Urothelium cell line (cell line): ENCODE measurements at regions not wholly inside any gene's neighbourhood (a gene's known extent, or its start where the extent isn't known, plus 50 kb on each side); places are given as distances from the start of the nearest gene placed in this dataset.
A peak's percentile ranks its signal among the peaks of the same experiment; 100 is the strongest.

Source experiments
- DNase-seq: peaks from one replicate; pipeline ENCODE4 v3.0.0; 2011; ENCODE audit warnings: low spot score, mixed read lengths
- FAIRE-seq: peaks from 2 replicates; lab custom pipeline; 2011; peaks lifted over from hg19 to GRCh38; lab: Jason Lieb, UNC

GRCh38 chr1:29488086-29488793 lies 251.9 kb downstream of the PTPRU start:
- no peak for DNase-seq
- FAIRE-seq = no peak

- DNase-seq (no peak), FAIRE-seq (peak; percentile 77)
Measured at GRCh38 chr1:29487291-29487690, 251.0 kb downstream of the PTPRU start.

- FAIRE-seq (no peak), DNase-seq (no peak)
Measured at GRCh38 chr1:29485096-29485925, 249.0 kb downstream of the PTPRU start.

DNA sequence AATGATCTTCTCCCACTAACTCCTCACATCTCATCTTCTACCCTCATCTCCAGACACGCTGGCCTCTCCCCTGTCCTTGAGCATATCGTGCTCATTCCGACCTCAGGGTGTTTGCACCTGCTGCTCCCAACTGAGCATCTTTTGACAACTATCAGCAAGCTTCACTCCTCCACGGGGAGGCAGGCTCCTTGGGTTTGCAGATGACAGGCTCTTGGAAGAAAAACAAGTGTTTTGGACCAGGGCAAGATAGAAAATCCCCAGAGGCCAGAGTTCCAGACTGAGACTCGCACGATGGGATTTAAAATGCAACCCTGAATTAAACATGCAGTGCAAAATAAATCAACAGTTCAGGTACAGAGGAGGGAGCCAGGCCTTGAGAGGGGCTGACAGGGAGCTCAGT lies 246.7 kb downstream of the PTPRU start:
- no peak for FAIRE-seq
- DNase-seq = no peak

- FAIRE-seq (no peak), DNase-seq (no peak)
Measured at GRCh38 chr1:29482064-29482463, 245.7 kb downstream of the PTPRU start.

- DNase-seq (no peak), FAIRE-seq (no peak)
Measured at GRCh38 chr1:29481031-29481430, 244.7 kb downstream of the PTPRU start.

GRCh38 chr1:29478879-29479278 lies 242.6 kb downstream of the PTPRU start:
- FAIRE-seq = no peak
- no peak for DNase-seq

DNA sequence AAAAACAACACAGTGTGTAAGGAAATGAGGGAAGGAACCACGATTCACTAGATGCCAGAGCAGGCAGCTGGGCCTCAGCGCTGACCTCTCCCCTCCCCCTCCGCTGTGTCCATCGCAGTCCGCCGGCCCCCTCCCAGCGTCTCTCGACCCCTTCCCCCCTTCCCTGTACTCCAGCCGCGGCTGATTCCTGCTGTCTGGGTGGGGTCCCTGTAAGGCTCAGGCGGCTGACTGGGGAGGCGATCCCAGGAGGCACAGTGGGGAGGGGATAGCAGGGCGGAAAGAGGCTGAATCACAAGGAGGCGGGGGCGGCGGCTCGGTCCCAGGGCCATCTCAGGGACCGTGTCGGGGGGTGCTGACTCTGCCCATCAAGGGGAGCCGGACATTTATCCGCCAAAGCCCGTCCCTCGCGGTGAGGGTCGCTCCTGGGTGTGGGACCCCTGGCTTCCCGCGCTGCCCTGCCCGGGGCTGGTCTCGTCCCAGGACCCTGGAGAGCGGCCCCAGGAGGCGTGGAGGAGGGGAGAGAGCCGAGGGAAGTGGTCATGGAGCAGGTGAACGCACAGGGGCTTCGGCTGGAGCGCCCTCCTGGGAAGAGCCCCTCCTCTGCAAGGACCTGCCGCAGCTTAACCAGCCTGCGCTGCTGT lies 241.9 kb downstream of the PTPRU start:
- FAIRE-seq = no peak
- DNase-seq = no peak

- no peak for FAIRE-seq
- DNase-seq = no peak
Measured at GRCh38 chr1:29475326-29475725, 239.0 kb downstream of the PTPRU start.

- FAIRE-seq = no peak
- DNase-seq = no peak
Measured at GRCh38 chr1:29474274-29475244, 238.2 kb downstream of the PTPRU start.

GRCh38 chr1:29473161-29473855 lies 237.0 kb downstream of the PTPRU start:
- no peak for FAIRE-seq

DNA sequence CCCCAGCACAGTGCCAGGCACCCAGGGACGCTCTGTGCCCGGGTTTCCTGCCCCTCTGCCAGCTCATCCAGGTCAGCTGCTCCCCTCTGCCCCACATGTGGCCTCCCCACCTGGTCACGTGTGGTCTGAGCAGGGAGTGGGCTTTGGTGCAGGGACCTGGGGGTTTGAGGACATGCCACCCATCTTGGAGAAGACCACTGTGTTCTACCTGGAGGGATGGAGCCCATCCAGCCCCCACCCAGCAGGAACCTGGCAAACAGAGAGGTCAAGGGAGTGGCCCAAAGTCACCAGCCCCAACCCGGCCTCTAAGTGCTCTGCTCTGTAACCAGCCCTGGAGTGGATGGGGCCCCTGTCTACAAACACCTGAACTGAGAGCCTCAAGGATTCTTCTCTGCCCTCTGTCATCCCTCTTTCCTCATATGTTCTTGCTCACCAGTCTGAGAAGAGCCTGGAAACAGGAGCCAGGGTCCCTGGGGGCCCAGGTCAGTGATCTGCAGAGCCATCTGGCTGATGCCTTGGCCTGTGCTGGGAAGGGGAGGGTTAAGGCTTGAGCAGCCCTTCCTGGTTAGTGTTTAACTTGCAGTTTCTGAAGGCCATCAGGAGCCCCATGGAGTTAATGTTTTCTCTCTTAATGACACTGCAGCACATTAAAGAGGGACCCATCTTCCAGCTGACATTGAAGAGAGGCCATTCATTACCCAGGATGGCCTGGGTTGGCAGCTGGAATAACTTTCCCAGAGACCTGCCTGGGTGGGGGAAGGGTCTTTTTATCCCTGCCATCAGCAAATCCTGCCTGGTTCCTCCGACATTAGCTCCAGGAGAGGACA lies 235.4 kb downstream of the PTPRU start:
- FAIRE-seq (no peak), DNase-seq (no peak)

More at GRCh38 chr1:29473161-29473855, 237.0 kb downstream of the PTPRU start:
- no peak for DNase-seq

DNA sequence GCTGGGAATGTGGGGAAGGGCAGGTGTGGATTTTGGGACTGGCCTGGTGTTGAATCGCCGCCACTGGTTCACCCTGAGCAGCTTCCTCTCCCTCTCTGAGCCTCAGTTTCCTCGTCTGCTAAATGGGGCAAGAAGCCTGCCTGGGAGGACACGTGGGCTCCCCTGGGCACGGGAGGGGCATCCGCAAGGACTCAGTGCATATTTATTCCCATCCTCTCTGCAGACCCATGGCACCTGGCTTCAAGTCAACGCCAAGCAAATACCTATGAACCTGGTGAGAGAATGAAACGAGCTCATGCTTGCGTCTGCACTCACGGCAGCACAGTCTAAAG lies 234.4 kb downstream of the PTPRU start:
- DNase-seq = no peak
- no peak for FAIRE-seq

GRCh38 chr1:29470087-29470787 lies 233.9 kb downstream of the PTPRU start:
- FAIRE-seq (no peak), DNase-seq (no peak)

DNA sequence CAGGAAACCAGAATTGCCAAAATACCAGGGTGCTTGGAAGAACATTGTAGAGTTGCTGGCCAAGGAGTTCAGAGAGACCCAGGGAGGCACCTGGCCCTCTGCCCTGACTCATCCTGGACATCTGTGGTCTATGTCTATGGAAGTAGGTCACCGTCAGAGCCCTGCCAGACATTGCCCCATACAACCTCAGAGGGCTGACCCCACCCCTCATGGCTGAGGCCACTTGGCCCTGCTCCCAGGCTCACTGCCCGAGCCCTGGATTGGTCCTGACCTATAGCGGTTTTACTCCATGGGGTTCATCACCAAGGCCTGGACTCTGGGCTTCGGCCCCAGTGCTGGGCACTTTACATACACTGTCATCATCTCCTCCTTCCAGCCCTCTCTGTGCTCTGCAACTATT lies 233.1 kb downstream of the PTPRU start:
- FAIRE-seq = no peak
- no peak for DNase-seq

GRCh38 chr1:29467989-29468900 lies 231.9 kb downstream of the PTPRU start:
- FAIRE-seq (no peak), DNase-seq (no peak)

GRCh38 chr1:29466258-29466657 lies 229.9 kb downstream of the PTPRU start:
- no peak for DNase-seq
- no peak for FAIRE-seq

GRCh38 chr1:29465755-29466154 lies 229.4 kb downstream of the PTPRU start:
- no peak for FAIRE-seq
- DNase-seq = peak; percentile 37
